AG20443 (cell line): ENCODE measurements at regions not wholly inside any gene's neighbourhood (a gene's known extent, or its start where the extent isn't known, plus 50 kb on each side); places are given as distances from the start of the nearest gene placed in this dataset.
"Not testable (repeated sequence)": the region's sequence is repeated elsewhere in the genome, so short reads cannot be mapped to it uniquely, and the experiment has no call there.

Source experiments
- DNase-seq: peaks from one replicate; pipeline ENCODE4 v3.0.0; 2012; ENCODE audit warnings: low spot score, mixed read lengths

DNA sequence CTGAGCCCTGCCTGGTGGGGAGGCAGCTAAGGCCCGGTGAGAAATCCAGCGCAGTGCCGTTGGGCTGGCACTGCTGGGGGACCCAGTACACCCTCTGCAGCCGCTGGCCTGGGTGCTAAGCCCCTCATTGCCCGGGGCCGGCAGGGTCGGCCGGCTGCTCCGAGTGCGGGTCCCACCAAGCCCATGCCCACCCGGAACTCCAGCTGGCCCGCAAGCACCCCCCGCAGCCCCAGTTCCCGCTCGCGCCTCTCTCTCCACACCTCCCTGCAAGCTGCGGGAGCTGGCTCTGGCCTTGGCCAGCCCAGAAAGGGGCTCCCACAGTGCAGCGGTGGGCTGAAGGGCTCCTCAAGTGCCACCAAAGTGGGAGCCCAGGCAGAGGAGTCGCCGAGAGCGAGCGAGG lies 225.1 kb upstream of the ANKH start:
- DNase-seq = not testable (repeated sequence)

- DNase-seq = no peak
These were observed 221.2 kb upstream of the ANKH start for GRCh38 chr5:15092801-15093200.

DNA sequence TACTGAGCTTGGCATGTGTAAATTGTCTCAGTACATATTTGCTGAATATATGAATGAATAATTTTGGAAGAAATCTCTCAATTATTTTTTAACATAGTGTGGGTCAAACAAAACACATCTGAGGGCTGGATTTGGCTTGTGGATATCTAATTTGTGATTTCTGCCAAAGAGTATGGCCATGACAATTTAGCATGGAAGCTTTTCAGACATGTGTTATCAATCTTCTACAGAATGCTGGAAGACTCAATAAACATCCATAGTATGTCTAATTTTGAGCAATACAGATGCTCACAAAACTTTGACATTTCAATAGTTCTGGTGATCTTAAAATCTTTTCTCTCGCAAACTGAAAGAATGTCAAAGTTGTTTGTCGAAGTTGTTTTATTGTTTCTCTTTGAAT lies 214.1 kb upstream of the ANKH start:
- DNase-seq = no peak

GRCh38 chr5:15082096-15082495 lies 210.5 kb upstream of the ANKH start:
- DNase-seq = no peak

- DNase-seq = no peak
These were observed 208.6 kb upstream of the ANKH start for GRCh38 chr5:15080219-15080618.

DNA sequence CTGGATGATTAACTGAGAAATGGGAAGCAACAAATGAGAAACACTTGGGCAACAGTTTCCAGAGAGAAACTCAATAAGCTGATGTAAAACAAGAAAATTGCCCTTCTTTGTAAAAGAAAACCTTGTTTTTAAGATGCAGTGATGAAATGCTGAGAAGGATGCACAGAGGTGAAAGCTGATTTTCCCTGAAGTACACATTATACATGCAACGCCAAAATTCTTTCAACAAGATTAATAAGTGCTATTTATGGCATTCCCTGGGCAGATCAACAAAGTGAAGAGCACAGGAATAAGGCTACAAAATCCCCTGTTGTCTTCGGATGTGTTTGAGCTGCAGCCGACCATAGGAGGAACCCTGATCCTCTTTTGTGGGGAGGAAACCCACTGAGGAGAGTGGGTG lies 208.0 kb upstream of the ANKH start:
- DNase-seq = no peak

- DNase-seq = peak; percentile 47
These were observed 203.1 kb upstream of the ANKH start for GRCh38 chr5:15074651-15075050.

- DNase-seq = no peak
These were observed 201.9 kb upstream of the ANKH start for GRCh38 chr5:15073453-15073852.

GRCh38 chr5:15070907-15071306 lies 199.3 kb upstream of the ANKH start:
- no peak for DNase-seq

DNA sequence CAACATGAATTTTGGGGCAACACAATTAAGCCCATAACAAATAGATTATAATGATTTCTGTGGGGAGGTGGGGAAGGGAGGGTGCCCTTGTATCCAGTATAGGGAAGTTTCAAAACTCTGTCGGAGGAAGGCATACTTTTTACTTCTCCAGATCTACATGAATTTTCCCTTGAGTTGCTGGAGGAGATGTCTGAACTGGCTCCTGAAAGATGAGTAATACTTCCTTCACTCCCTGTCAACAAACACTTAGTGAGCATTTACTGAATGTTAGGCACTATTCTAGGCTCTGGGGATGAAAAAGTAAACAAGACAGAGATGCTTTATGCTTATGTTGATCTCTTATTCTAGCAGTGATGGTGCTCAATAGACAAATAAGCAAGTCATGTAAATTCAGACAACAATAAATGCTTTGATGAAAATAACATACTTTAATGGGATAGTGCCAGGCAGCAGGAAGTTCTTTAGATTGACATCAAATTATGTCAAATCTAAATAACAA lies 197.9 kb upstream of the ANKH start:
- DNase-seq = no peak

- DNase-seq = no peak
These were observed 193.5 kb upstream of the ANKH start for GRCh38 chr5:15065091-15065490.

DNA sequence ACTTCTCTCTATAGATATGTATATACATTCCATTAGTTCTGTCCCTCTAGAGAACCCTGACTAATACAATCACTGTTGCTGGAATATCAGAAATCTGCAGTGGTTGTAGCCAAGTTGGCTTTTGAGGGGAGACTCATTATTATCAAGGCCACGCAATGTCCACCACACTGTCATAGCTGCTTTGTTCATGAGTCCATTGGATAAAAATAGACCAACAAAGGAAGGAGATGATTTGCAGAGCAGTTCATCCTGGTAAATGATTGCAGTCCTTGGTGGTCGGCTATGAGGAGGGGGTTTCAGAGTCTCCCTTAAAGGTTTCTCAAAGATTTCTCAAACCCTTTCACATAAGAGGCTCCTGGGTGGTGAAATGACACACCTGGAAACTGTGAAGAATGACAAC lies 192.8 kb upstream of the ANKH start:
- no peak for DNase-seq

GRCh38 chr5:15056988-15057592 lies 185.5 kb upstream of the ANKH start:
- DNase-seq = no peak

- no peak for DNase-seq
These were observed 172.9 kb upstream of the ANKH start for GRCh38 chr5:15044521-15044920.

DNA sequence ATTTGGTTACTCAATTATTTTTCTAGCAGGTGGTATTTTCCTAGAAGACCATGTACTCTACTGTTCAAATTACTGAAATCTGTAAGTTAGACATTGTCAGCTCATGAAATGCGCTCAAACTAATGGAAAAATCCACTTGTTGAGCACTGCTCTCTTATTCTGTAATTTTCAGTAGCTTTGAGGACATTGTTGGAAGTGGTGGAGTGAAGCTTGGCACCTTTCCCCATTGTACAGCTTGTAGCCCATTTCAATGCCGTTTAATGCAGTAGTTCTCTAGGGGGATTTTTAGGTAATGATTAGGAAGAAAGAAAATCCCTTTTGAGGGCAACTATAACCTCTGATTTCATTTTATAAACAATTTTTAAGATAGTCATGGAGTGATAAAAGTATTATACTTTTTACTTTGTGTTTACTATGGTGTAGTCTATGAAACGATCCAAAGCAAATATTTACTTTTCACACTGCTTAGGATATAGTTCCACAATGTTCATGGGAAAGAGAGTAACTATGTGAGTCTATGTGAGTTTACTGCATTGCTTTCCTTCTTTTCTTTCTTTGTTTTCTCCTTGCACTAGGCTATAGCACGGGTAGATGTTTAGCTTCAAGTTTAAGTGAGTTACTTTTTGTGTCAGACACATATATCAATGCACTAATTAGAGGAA lies 165.8 kb upstream of the ANKH start:
- no peak for DNase-seq

DNA sequence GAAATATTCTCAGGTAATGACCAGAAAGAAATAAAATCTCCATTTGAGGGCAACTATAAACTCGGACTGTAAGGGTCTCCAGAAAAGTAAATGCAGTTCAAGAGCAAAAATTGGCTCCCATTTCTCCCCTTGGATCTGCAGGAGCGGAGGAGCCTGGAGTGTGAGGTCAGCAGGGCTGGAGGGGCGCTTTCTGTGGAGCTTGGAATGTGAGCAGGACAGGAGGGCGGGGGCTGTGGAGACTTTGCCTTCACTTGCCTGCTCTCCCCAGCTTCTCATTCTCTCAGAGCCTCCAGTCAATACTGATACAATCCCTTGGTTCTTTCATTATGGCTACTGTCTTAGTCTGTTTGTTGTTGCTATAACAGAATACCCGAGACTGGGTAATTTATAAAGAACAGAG lies 162.8 kb upstream of the ANKH start:
- DNase-seq = no peak

GRCh38 chr5:15031180-15031579 lies 159.6 kb upstream of the ANKH start:
- DNase-seq = no peak

- DNase-seq = no peak
These were observed 156.2 kb upstream of the ANKH start for GRCh38 chr5:15027764-15028163.

DNA sequence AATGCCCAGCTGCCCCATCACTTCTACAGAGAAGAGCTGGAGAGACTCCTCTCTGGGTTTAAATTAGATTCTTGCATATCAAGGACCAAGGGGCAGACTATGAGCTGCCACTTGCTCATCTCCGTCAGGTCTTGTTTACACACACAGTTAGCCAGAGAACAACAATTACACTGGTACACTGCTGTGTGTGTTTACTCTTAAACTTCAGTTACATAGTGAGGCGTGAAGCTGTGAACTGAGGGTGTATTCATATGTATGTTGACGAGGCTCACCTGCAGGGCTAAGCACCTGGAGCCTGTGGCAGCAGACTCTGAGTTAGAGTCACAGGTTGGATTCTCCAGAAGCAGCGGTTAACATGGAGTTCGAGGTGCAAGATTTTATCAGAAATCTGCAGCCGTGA lies 155.4 kb upstream of the ANKH start:
- no peak for DNase-seq

- peak; percentile 33 for DNase-seq
These were observed 154.7 kb upstream of the ANKH start for GRCh38 chr5:15026011-15026893.

GRCh38 chr5:15023846-15024245 lies 152.3 kb upstream of the ANKH start:
- no peak for DNase-seq

DNA sequence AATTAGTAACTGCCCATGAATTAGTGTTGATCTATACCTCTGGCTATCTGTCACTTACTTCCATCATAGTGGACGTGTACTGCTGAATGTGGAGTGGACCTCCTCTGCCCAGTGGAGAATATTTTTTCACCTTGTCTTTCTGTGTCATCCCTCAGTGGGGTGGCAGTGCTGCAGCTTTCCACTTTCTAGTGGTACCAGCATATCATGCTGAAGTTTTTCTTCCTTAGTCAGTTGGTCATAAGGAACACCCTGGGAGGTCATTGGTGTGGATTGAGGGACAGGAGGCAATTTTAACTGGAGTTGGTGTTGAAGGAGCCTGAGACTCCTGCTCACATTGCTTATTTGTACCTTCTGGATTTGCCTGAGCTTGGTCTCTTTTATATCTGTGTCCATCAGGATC lies 151.7 kb upstream of the ANKH start:
- DNase-seq = no peak
